K562 (cell line): ENCODE measurements at regions not wholly inside any gene's neighbourhood (a gene's known extent, or its start where the extent isn't known, plus 50 kb on each side); places are given as distances from the start of the nearest gene placed in this dataset.

Experiments used
- BDP1 ChIP-seq: IDR thresholded peaks from 3 replicates; pipeline ENCODE4 v1.6.1; 2011; ENCODE audit not compliant: insufficient read length, insufficient read depth
- EHMT2 ChIP-seq: fragments of 450-650 bp; IDR thresholded peaks from 2 replicates; pipeline ENCODE4 v1.6.1; 2018; ENCODE audit warnings: antibody characterized with exemption
- ESRRA ChIP-seq: fragments of 450-650 bp; IDR thresholded peaks from 2 replicates; pipeline ENCODE4 v1.6.1; 2014; ENCODE audit warnings: low read depth, mild to moderate bottlenecking, moderate library complexity, borderline replicate concordance
- JUNB ChIP-seq: fragments of 450-650 bp; formaldehyde crosslinking; conservative IDR thresholded peaks from 2 replicates; pipeline ENCODE4 v1.4.0; 2020; ENCODE audit warnings: mild to moderate bottlenecking
- MAFK ChIP-seq: IDR thresholded peaks from 2 replicates; pipeline ENCODE4 v1.6.1; 2011; ENCODE audit warnings: low read length, improper control_type of control experiment
- POLR2AphosphoS5 ChIP-seq: IDR thresholded peaks from 2 replicates; pipeline ENCODE4 v1.6.1; 2011; ENCODE audit warnings: mild to moderate bottlenecking, low read depth, low read length, moderate library complexity; ENCODE audit not compliant: control insufficient read depth, insufficient read depth
- RERE ChIP-seq: sonication (generic); formaldehyde crosslinking; IDR thresholded peaks from 2 replicates; pipeline ENCODE4 v1.8.0; 2023; ENCODE audit warnings: missing genetic modification reagents, mild to moderate bottlenecking, borderline replicate concordance
- SAFB2 ChIP-seq: fragments of 200-400 bp; formaldehyde crosslinking; IDR thresholded peaks from 2 replicates; pipeline ENCODE4 v1.6.1; 2018; ENCODE audit warnings: borderline replicate concordance, low read length, low read depth, moderate library complexity; ENCODE audit not compliant: severe bottlenecking
- SIN3A ChIP-seq, 2 experiments: fragments of 150-350 bp in 1 of 2; IDR thresholded peaks; 2 replicates each; pipeline ENCODE4 v1.6.1; 2011 to 2016; ENCODE audit warnings: borderline replicate concordance in 2 of 2, low read depth in 2 of 2, low read length in 2 of 2, mild to moderate bottlenecking in 2 of 2, moderate library complexity in 2 of 2; ENCODE audit not compliant: control insufficient read depth in 1 of 2
- SMARCE1 ChIP-seq: fragments of 450-650 bp; IDR thresholded peaks from 2 replicates; pipeline ENCODE4 v1.7.1; 2016; ENCODE audit warnings: mild to moderate bottlenecking
- ZSCAN29 ChIP-seq: fragments of 450-650 bp; IDR thresholded peaks from 2 replicates; pipeline ENCODE4 v1.6.1; 2017
- TF ChIP-seq, protein P1 (sequence below): fragments of 250-450 bp; sonication (Bioruptor Pico); IDR thresholded peaks from 2 replicates; pipeline ENCODE4 v1.4.0; 2020; ENCODE audit warnings: borderline replicate concordance
- TF ChIP-seq, protein P2 (sequence below), 3 experiments: IDR thresholded peaks in 2 of 3; conservative IDR thresholded peaks in 1 of 3; 2 replicates each; pipeline ENCODE4 v1.5.1; 2011 to 2012; ENCODE audit warnings: low read length in 3 of 3, mild to moderate bottlenecking in 3 of 3, control low read depth in 2 of 3, improper control_type of control experiment in 1 of 3, inconsistent platforms in 1 of 3, low read depth in 1 of 3, mixed read lengths in 1 of 3, moderate library complexity in 1 of 3; ENCODE audit not compliant: insufficient read depth in 2 of 3

- TF ChIP-seq, protein P1, sequence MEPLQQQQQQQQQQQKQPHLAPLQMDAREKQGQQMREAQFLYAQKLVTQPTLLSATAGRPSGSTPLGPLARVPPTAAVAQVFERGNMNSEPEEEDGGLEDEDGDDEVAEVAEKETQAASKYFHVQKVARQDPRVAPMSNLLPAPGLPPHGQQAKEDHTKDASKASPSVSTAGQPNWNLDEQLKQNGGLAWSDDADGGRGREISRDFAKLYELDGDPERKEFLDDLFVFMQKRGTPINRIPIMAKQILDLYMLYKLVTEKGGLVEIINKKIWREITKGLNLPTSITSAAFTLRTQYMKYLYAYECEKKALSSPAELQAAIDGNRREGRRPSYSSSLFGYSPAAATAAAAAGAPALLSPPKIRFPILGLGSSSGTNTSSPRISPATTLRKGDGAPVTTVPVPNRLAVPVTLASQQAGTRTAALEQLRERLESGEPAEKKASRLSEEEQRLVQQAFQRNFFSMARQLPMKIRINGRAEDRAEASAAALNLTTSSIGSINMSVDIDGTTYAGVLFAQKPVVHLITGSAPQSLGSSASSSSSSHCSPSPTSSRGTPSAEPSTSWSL = no peak
- TF ChIP-seq BDP1 (no peak), SAFB2 (no peak), SIN3A (IDR thresholded peaks at IDR 0.05; ENCODE audit: borderline replicate concordance in 2 of 2, control insufficient read depth in 1 of 2, low read depth in 2 of 2, low read length in 2 of 2) (no peak), ZSCAN29 (no peak), EHMT2 (no peak), POLR2AphosphoS5 (no peak), ESRRA (no peak), RERE (CRISPR knock-in tag) (no peak), SMARCE1 (no peak), JUNB (CRISPR knock-in tag) (no peak), MAFK (no peak)
- TF ChIP-seq, protein P2, sequence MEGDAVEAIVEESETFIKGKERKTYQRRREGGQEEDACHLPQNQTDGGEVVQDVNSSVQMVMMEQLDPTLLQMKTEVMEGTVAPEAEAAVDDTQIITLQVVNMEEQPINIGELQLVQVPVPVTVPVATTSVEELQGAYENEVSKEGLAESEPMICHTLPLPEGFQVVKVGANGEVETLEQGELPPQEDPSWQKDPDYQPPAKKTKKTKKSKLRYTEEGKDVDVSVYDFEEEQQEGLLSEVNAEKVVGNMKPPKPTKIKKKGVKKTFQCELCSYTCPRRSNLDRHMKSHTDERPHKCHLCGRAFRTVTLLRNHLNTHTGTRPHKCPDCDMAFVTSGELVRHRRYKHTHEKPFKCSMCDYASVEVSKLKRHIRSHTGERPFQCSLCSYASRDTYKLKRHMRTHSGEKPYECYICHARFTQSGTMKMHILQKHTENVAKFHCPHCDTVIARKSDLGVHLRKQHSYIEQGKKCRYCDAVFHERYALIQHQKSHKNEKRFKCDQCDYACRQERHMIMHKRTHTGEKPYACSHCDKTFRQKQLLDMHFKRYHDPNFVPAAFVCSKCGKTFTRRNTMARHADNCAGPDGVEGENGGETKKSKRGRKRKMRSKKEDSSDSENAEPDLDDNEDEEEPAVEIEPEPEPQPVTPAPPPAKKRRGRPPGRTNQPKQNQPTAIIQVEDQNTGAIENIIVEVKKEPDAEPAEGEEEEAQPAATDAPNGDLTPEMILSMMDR (IDR thresholded peaks at IDR 0.05 in 2 of 3, conservative IDR thresholded peaks at IDR 0.05 in 1 of 3; ENCODE audit: insufficient read depth in 2 of 3, low read depth in 1 of 3, low read length in 3 of 3) = peak in 2 of 3 experiments; percentile 7 to 31; a peak in 2 of 6 replicates
Measured at GRCh38 chr15:95888762-95889161, 441.7 kb upstream of the NR2F2 start.
